AG04449 (cell line): ENCODE measurements at regions not wholly inside any gene's neighbourhood (a gene's known extent, or its start where the extent isn't known, plus 50 kb on each side); places are given as distances from the start of the nearest gene placed in this dataset.
"Not testable (repeated sequence)": the region's sequence is repeated elsewhere in the genome, so short reads cannot be mapped to it uniquely, and the experiment has no call there.

Experiments used
- CTCF ChIA-PET: fragments of 350-600 bp; formaldehyde crosslinking; extraction: SDS; loops from one replicate; lab custom pipeline; 2021; ENCODE audit warnings: antibody characterized with exemption; lab: Yijun Ruan, JAX
- POLR2A ChIA-PET: fragments of 400-600, 350-600 bp; formaldehyde crosslinking; extraction: SDS; loops from one replicate; lab custom pipeline; 2020; ENCODE audit warnings: antibody characterized with exemption, inconsistent platforms; lab: Yijun Ruan, JAX
- DNase-seq: peaks from one replicate; pipeline ENCODE4 v3.0.0-alpha.2; 2010; ENCODE audit warnings: low read depth, low spot score
- H3K4me3 ChIP-seq: 2 replicates; pipeline ENCODE4 v1.5.1; 2011; ENCODE audit warnings: low read depth, mild to moderate bottlenecking, control low read depth, low read length
- TF ChIP-seq, protein P1 (sequence below): IDR thresholded peaks from one replicate; pipeline ENCODE4 v1.5.1; 2011; ENCODE audit warnings: mild to moderate bottlenecking, moderate library complexity, low read length, control low read depth, inconsistent platforms; ENCODE audit not compliant: insufficient read depth; ENCODE audit errors: missing control alignments

DNA sequence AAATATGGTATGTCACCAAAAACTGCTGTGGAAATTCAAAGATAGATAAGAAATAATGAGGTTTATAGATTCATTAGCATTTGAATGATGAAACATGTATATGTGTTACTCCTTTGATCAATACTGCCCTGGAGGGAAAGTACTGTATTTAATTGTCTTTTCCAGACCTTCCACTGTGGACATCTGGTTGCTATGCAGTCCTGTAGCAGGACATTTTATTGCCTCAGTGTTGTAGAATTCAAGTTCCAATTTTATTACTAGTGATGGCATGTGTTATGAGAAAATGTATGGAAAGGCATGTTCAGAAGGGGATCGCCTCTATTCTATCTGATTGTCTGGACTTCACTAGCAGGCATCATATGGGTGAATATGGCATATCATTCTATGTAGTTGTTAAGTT lies 391.0 kb downstream of the TFAP2B start:
- DNase-seq: no peak
- ChIA-PET CTCF (no interaction called here), POLR2A (no interaction called here)
- H3K4me3 ChIP-seq: no peak overlapping the region
- TF ChIP-seq, protein P1, sequence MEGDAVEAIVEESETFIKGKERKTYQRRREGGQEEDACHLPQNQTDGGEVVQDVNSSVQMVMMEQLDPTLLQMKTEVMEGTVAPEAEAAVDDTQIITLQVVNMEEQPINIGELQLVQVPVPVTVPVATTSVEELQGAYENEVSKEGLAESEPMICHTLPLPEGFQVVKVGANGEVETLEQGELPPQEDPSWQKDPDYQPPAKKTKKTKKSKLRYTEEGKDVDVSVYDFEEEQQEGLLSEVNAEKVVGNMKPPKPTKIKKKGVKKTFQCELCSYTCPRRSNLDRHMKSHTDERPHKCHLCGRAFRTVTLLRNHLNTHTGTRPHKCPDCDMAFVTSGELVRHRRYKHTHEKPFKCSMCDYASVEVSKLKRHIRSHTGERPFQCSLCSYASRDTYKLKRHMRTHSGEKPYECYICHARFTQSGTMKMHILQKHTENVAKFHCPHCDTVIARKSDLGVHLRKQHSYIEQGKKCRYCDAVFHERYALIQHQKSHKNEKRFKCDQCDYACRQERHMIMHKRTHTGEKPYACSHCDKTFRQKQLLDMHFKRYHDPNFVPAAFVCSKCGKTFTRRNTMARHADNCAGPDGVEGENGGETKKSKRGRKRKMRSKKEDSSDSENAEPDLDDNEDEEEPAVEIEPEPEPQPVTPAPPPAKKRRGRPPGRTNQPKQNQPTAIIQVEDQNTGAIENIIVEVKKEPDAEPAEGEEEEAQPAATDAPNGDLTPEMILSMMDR: no peak

GRCh38 chr6:51213811-51214210 lies 395.1 kb downstream of the TFAP2B start:
- POLR2A ChIA-PET: no interaction called here
- CTCF ChIA-PET: no interaction called here
- DNase-seq: no peak
- TF ChIP-seq, protein P1: no peak
- H3K4me3 ChIP-seq: no peak overlapping the region

DNA sequence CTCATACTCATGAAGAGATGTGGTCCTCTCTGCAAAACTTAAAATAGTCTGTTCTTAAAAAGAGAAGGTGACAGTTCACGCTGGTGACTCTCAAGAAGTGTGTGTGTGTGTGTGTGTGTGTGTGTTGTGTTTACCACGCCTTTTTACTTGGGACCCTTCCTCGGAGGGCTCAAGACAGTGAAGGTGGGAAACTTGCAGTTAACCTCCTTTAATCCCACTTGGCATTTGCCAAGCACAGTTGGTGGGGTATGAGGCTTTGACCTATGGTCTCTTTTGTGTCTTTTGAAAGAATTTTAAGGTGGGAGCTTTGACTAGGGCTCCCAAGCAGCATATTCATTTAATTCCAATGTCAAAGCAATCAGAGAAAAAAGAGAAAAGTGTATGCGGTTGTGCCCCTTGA lies 395.8 kb downstream of the TFAP2B start:
- TF ChIP-seq, protein P1: no peak
- no peak for DNase-seq
- POLR2A ChIA-PET: no interaction called here
- H3K4me3 ChIP-seq: no peak overlapping the region
- CTCF ChIA-PET: no interaction called here

GRCh38 chr6:51218181-51218580 lies 399.5 kb downstream of the TFAP2B start:
- ChIA-PET POLR2A (no interaction called here), CTCF (no interaction called here)
- DNase-seq: no peak
- H3K4me3 ChIP-seq: no peak overlapping the region
- TF ChIP-seq, protein P1: no peak

GRCh38 chr6:51224580-51225240 lies 406.0 kb downstream of the TFAP2B start:
- DNase-seq, H3K4me3 ChIP-seq, CTCF ChIA-PET, POLR2A ChIA-PET: not testable (repeated sequence)

GRCh38 chr6:51241376-51241775 lies 422.7 kb downstream of the TFAP2B start:
- TF ChIP-seq, protein P1: no peak
- H3K4me3 ChIP-seq: no peak overlapping the region
- no peak for DNase-seq
- ChIA-PET POLR2A (no interaction called here), CTCF (no interaction called here)

- H3K4me3 ChIP-seq: no peak overlapping the region
- TF ChIP-seq, protein P1: no peak
- DNase-seq: no peak
- POLR2A ChIA-PET: no interaction called here
- CTCF ChIA-PET: no interaction called here
Observed at GRCh38 chr6:51249798-51250197, 431.1 kb downstream of the TFAP2B start.
